H1 (cell line): ENCODE measurements at regions not wholly inside any gene's neighbourhood (a gene's known extent, or its start where the extent isn't known, plus 50 kb on each side); places are given as distances from the start of the nearest gene placed in this dataset.

Experiments
- CTCF ChIA-PET: fragments of 300-600 bp; sonication (Branson Sonifier 250); formaldehyde crosslinking; loops from one replicate; lab custom pipeline; 2021; ENCODE audit not compliant: partially characterized antibody; lab: Charles Lee
- POLR2A ChIA-PET: fragments of 300-600 bp; sonication (Branson Sonifier 250); formaldehyde crosslinking; loops from one replicate; lab custom pipeline; 2021; ENCODE audit warnings: inconsistent platforms; ENCODE audit not compliant: partially characterized antibody; lab: Charles Lee
- DNase-seq, 2 experiments: peaks; one replicate each; pipeline versions ENCODE4 v3.0.0 to v3.0.0-alpha.2; 2010 to 2022; ENCODE audit warnings: low spot score in 2 of 2, low read depth in 1 of 2, mixed read lengths in 1 of 2
- FAIRE-seq: peaks from 2 replicates; lab custom pipeline; 2011; peaks lifted over from hg19 to GRCh38; lab: Jason Lieb, UNC
- H2AFZ ChIP-seq: 2 replicates; pipeline ENCODE4 v1.8.1; 2012; ENCODE audit warnings: low read length, inconsistent platforms
- H2AK5ac ChIP-seq: 2 replicates; pipeline ENCODE4 v1.6.1; 2013; ENCODE audit warnings: low read depth, low read length
- H2BK120ac ChIP-seq: replicated peaks from 2 replicates; pipeline ENCODE3; 2013; ENCODE audit warnings: low read depth, low read length, inconsistent platforms
- H2BK12ac ChIP-seq: 2 replicates; pipeline ENCODE4 v1.6.1; 2013; ENCODE audit warnings: low read depth, low read length
- H2BK15ac ChIP-seq: 2 replicates; pipeline ENCODE4 v1.6.1; 2013; ENCODE audit warnings: low read length
- H2BK20ac ChIP-seq: 2 replicates; pipeline ENCODE4 v1.6.1; 2013; ENCODE audit warnings: low read length
- H2BK5ac ChIP-seq: 2 replicates; pipeline ENCODE4 v1.6.1; 2013; ENCODE audit warnings: low read depth, low read length
- H3K14ac ChIP-seq: 2 replicates; pipeline ENCODE4 v1.6.1; 2013; ENCODE audit warnings: inconsistent platforms; ENCODE audit not compliant: insufficient read length
- H3K18ac ChIP-seq: 2 replicates; pipeline ENCODE4 v1.6.1; 2013; ENCODE audit warnings: low read length; ENCODE audit errors: extremely low read depth
- H3K23ac ChIP-seq: 2 replicates; pipeline ENCODE4 v1.6.1; 2013; ENCODE audit warnings: inconsistent platforms; ENCODE audit not compliant: insufficient read length
- H3K23me2 ChIP-seq: 2 replicates; pipeline ENCODE4 v1.6.1; 2013; ENCODE audit warnings: low read depth, low read length
- H3K27ac ChIP-seq: 2 replicates; pipeline ENCODE4 v1.6.1; 2011; ENCODE audit warnings: low read depth, low read length, inconsistent platforms
- H3K27me3 ChIP-seq, 4 experiments: replicated peaks in 1 of 4; 1 replicate in 1 of 4; 2 replicates in 3 of 4; pipeline versions ENCODE4 v1.6.1 to v1.8.1; 2011 to 2013; ENCODE audit warnings: low read length in 3 of 4, mild to moderate bottlenecking in 3 of 4, inconsistent platforms in 2 of 4, mixed read lengths in 2 of 4, moderate library complexity in 1 of 4; ENCODE audit not compliant: control insufficient read depth in 3 of 4, insufficient read depth in 3 of 4; ENCODE audit errors: extremely low read depth in 1 of 4
- H3K36me3 ChIP-seq, 4 experiments: 2 replicates each; pipeline versions ENCODE4 v1.6.1 to v1.8.1; 2011 to 2013; ENCODE audit warnings: mild to moderate bottlenecking in 4 of 4, low read length in 3 of 4, moderate library complexity in 2 of 4, control low read depth in 1 of 4, inconsistent platforms in 1 of 4; ENCODE audit not compliant: insufficient read depth in 4 of 4, control insufficient read depth in 2 of 4
- H3K4ac ChIP-seq: replicated peaks from 2 replicates; pipeline ENCODE3; 2013; ENCODE audit warnings: low read length, low read depth, mixed read lengths, inconsistent platforms; ENCODE audit not compliant: insufficient read length
- H3K4me1 ChIP-seq, 4 experiments: replicated peaks in 1 of 4; 1 replicate in 1 of 4; 2 replicates in 3 of 4; pipeline versions ENCODE4 v1.6.1 to v1.8.1; 2011 to 2013; ENCODE audit warnings: low read length in 3 of 4, inconsistent platforms in 2 of 4, mixed read lengths in 1 of 4; ENCODE audit not compliant: insufficient read depth in 4 of 4, control insufficient read depth in 3 of 4
- H3K4me2 ChIP-seq, 2 experiments: 2 replicates each; pipeline versions ENCODE4 v1.6.1 to v1.8.1; 2011 to 2013; ENCODE audit warnings: low read depth in 2 of 2, low read length in 2 of 2, control low read depth in 1 of 2, inconsistent platforms in 1 of 2, mild to moderate bottlenecking in 1 of 2; ENCODE audit not compliant: insufficient read depth in 1 of 2
- H3K4me3 ChIP-seq, 4 experiments: fragments of 200-600, 300-600 bp in 1 of 4; sonication (generic), shearing (Covaris generic), sonication (Bioruptor Twin) in 1 of 4; 2 replicates each; pipeline versions ENCODE4 v1.5.1 to v1.8.1; 2011 to 2016; ENCODE audit warnings: low read length in 4 of 4, low read depth in 3 of 4, control low read depth in 2 of 4, inconsistent platforms in 2 of 4, mild to moderate bottlenecking in 2 of 4, mixed read lengths in 1 of 4, moderate library complexity in 1 of 4; ENCODE audit not compliant: insufficient read depth in 2 of 4; ENCODE audit errors: extremely low read depth in 1 of 4
- H3K56ac ChIP-seq: replicated peaks from 2 replicates; pipeline ENCODE3; 2013; ENCODE audit warnings: low read depth, mild to moderate bottlenecking, mixed read lengths, low read length, inconsistent platforms; ENCODE audit not compliant: insufficient read length
- H3K79me1 ChIP-seq: 2 replicates; pipeline ENCODE4 v1.6.1; 2013; ENCODE audit warnings: low read depth, low read length, control low read depth
- H3K79me2 ChIP-seq, 2 experiments: 2 replicates each; pipeline versions ENCODE4 v1.6.1 to v1.8.1; 2012 to 2013; ENCODE audit warnings: low read length in 2 of 2, mild to moderate bottlenecking in 2 of 2, inconsistent platforms in 1 of 2; ENCODE audit not compliant: insufficient read depth in 2 of 2, control insufficient read depth in 1 of 2
- H3K9ac ChIP-seq, 4 experiments: replicated peaks in 1 of 4; 1 replicate in 1 of 4; 2 replicates in 3 of 4; pipeline versions ENCODE4 v1.6.1 to v1.8.1; 2011 to 2013; ENCODE audit warnings: low read depth in 3 of 4, low read length in 3 of 4, control low read depth in 2 of 4, mild to moderate bottlenecking in 2 of 4, moderate library complexity in 2 of 4, inconsistent platforms in 1 of 4; ENCODE audit errors: extremely low read depth in 1 of 4
- H3K9me3 ChIP-seq, 2 experiments: 2 replicates each; pipeline versions ENCODE4 v1.6.1 to v1.8.1; 2012 to 2013; ENCODE audit warnings: mild to moderate bottlenecking in 2 of 2, moderate library complexity in 2 of 2, control low read depth in 1 of 2, inconsistent platforms in 1 of 2, low read depth in 1 of 2, low read length in 1 of 2, mixed read lengths in 1 of 2; ENCODE audit not compliant: insufficient read depth in 2 of 2
- H4K20me1 ChIP-seq, 2 experiments: replicated peaks in 1 of 2; 2 replicates each; pipeline versions ENCODE3 to v1.8.1; 2011 to 2013; ENCODE audit warnings: inconsistent platforms in 2 of 2, low read length in 2 of 2, mild to moderate bottlenecking in 1 of 2; ENCODE audit not compliant: insufficient read depth in 2 of 2, control insufficient read depth in 1 of 2
- H4K5ac ChIP-seq: 2 replicates; pipeline ENCODE4 v1.6.1; 2013; ENCODE audit warnings: low read length, low read depth, mixed read lengths, inconsistent platforms; ENCODE audit not compliant: insufficient read length
- H4K8ac ChIP-seq: 2 replicates; pipeline ENCODE4 v1.8.0; 2013; ENCODE audit warnings: mild to moderate bottlenecking, moderate library complexity, low read length, inconsistent platforms; ENCODE audit not compliant: insufficient read depth; ENCODE audit errors: extremely low read depth
- H4K91ac ChIP-seq: replicated peaks from 2 replicates; pipeline ENCODE3; 2013; ENCODE audit warnings: low read length, mixed read lengths, inconsistent platforms; ENCODE audit not compliant: insufficient read length
- CBX5 ChIP-seq: fragments of 300-800, 300-1000 bp; sonication (generic); IDR thresholded peaks from 2 replicates; pipeline ENCODE4 v1.7.1; 2016; ENCODE audit warnings: antibody characterized with exemption, low read length, low read depth
- JUN ChIP-seq: IDR thresholded peaks from 2 replicates; pipeline ENCODE4 v1.6.1; 2011; ENCODE audit warnings: low read depth, mild to moderate bottlenecking, improper control_type of control experiment, low read length
- SIX5 ChIP-seq: IDR thresholded peaks from 2 replicates; pipeline ENCODE4 v1.6.1; 2011; ENCODE audit warnings: mild to moderate bottlenecking, low read depth, low read length
- SP1 ChIP-seq: IDR thresholded peaks from 2 replicates; pipeline ENCODE4 v1.6.1; 2011; ENCODE audit warnings: low read depth, low read length
- SP4 ChIP-seq: IDR thresholded peaks from 2 replicates; pipeline ENCODE4 v1.6.1; 2012; ENCODE audit warnings: low read length, inconsistent platforms
- SRF ChIP-seq: IDR thresholded peaks from 2 replicates; pipeline ENCODE4 v1.6.1; 2011; ENCODE audit warnings: mild to moderate bottlenecking, low read depth, low read length, moderate library complexity
- ZNF274 ChIP-seq: IDR thresholded peaks from 2 replicates; pipeline ENCODE4 v1.7.0; 2012; ENCODE audit warnings: low read length, borderline replicate concordance; ENCODE audit errors: extremely low read depth
- WGBS, 2 experiments: shearing (Covaris generic) in 1 of 2; methylation state at CpG; one replicate each; pipeline versions ENCODE4 v1.1.6 to v1.1.7; 2013 to 2015; ENCODE audit warnings: low lambda C conversion rate in 2 of 2, mixed read lengths in 2 of 2, inconsistent platforms in 1 of 2, low coverage in 1 of 2, missing lambda C conversion rate in 1 of 2; ENCODE audit not compliant: insufficient replicate concordance in 2 of 2, insufficient coverage in 1 of 2, insufficient read length in 1 of 2; ENCODE audit errors: extremely low coverage in 1 of 2, missing lambda C conversion rate in 1 of 2; 5-methylcytosine and 5-hydroxymethylcytosine counted together
- TF ChIP-seq, protein P1 (sequence below), 3 experiments: IDR thresholded peaks; 1 replicate in 2 of 3; 2 replicates in 1 of 3; pipeline versions ENCODE4 v1.5.1 to v1.6.1; 2011; ENCODE audit warnings: low read length in 3 of 3, mild to moderate bottlenecking in 3 of 3, inconsistent platforms in 2 of 3, low read depth in 1 of 3, moderate library complexity in 1 of 3; ENCODE audit not compliant: insufficient read depth in 1 of 3; ENCODE audit errors: control extremely low read depth in 1 of 3
- TF ChIP-seq, protein P2 (sequence below): IDR thresholded peaks from 2 replicates; pipeline ENCODE4 v1.6.1; 2011; ENCODE audit warnings: low read depth, mild to moderate bottlenecking, low read length; ENCODE audit not compliant: insufficient read depth
- TF ChIP-seq, protein P3 (sequence below): IDR thresholded peaks from 2 replicates; pipeline ENCODE4 v1.6.1; 2012; ENCODE audit warnings: inconsistent platforms
- TF ChIP-seq, protein P4 (sequence below): IDR thresholded peaks from 2 replicates; pipeline ENCODE4 v1.6.1; 2012; ENCODE audit warnings: inconsistent platforms

DNA sequence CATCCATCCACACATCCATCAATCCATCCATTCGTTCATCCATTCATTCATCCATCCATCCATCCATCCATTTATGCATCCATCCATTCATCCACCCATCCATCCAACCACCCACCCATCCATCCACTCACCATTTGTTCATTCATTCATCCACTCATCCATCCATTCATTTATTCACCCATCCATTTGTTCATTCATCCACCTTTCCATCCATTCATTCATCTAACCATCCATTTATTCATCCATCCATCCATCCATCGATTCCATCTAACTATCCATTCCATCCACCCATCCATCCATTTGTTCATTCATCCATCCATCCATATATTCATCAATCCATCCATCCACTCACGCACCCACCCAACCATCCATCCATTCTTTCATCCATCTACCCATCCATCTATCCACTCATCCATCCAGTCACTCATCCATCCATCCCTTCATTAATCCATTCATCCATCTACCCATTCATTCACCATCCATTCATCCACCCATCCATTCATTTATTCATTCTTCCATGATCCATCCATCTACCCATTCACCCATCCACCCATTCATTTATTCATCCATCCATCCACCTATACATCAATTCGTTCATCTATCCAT lies 225.0 kb downstream of the TUBA3C start:
- no peaks in the 10 kb centered on the region for H3K27me3 ChIP-seq
- H3K23ac ChIP-seq: no peak overlapping the region
- H3K9me3 ChIP-seq: peaks cover 88 to 95% of the 10 kb centered on the region in 2 experiments
- 72 to 100% methylated on average over 4 of the region's 4 CpGs for WGBS, 2 experiments
- H2BK20ac ChIP-seq: no peak overlapping the region
- no peak overlapping the region for H3K4me2 ChIP-seq
- no peak overlapping the region for H2AFZ ChIP-seq
- no peak overlapping the region for H2BK120ac ChIP-seq
- no peak overlapping the region for H3K27ac ChIP-seq
- H3K14ac ChIP-seq: no peak overlapping the region
- TF ChIP-seq CBX5 (no peak), SP1 (no peak), SRF (no peak), SIX5 (no peak), JUN (no peak), SP4 (no peak), ZNF274 (no peak)
- TF ChIP-seq, protein P1, sequence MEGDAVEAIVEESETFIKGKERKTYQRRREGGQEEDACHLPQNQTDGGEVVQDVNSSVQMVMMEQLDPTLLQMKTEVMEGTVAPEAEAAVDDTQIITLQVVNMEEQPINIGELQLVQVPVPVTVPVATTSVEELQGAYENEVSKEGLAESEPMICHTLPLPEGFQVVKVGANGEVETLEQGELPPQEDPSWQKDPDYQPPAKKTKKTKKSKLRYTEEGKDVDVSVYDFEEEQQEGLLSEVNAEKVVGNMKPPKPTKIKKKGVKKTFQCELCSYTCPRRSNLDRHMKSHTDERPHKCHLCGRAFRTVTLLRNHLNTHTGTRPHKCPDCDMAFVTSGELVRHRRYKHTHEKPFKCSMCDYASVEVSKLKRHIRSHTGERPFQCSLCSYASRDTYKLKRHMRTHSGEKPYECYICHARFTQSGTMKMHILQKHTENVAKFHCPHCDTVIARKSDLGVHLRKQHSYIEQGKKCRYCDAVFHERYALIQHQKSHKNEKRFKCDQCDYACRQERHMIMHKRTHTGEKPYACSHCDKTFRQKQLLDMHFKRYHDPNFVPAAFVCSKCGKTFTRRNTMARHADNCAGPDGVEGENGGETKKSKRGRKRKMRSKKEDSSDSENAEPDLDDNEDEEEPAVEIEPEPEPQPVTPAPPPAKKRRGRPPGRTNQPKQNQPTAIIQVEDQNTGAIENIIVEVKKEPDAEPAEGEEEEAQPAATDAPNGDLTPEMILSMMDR (IDR thresholded peaks at IDR 0.05; ENCODE audit: control extremely low read depth in 1 of 3, insufficient read depth in 1 of 3, low read depth in 1 of 3, low read length in 3 of 3): no peak
- TF ChIP-seq, protein P2, sequence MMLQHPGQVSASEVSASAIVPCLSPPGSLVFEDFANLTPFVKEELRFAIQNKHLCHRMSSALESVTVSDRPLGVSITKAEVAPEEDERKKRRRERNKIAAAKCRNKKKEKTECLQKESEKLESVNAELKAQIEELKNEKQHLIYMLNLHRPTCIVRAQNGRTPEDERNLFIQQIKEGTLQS: no peak
- TF ChIP-seq, protein P3, sequence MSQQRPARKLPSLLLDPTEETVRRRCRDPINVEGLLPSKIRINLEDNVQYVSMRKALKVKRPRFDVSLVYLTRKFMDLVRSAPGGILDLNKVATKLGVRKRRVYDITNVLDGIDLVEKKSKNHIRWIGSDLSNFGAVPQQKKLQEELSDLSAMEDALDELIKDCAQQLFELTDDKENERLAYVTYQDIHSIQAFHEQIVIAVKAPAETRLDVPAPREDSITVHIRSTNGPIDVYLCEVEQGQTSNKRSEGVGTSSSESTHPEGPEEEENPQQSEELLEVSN: no peak
- TF ChIP-seq, protein P4, sequence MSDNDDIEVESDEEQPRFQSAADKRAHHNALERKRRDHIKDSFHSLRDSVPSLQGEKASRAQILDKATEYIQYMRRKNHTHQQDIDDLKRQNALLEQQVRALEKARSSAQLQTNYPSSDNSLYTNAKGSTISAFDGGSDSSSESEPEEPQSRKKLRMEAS: no peak
- H2BK15ac ChIP-seq: no peak overlapping the region
- CTCF ChIA-PET: no interaction called here
- H3K18ac ChIP-seq: no peak overlapping the region
- peak overlapping the region; percentile 53 for H3K56ac ChIP-seq
- H2BK5ac ChIP-seq: no peak overlapping the region
- H4K20me1 ChIP-seq: peaks cover 0 to 7% of the 10 kb centered on the region in 2 experiments
- H3K9ac ChIP-seq: no peak overlapping the region
- H3K4me3 ChIP-seq: no peak overlapping the region
- H3K36me3 ChIP-seq: no peaks in the 10 kb centered on the region
- no peak for FAIRE-seq
- H3K79me2 ChIP-seq: no peaks in the 10 kb centered on the region
- H3K4me1 ChIP-seq: no peaks in the 10 kb centered on the region
- H3K4ac ChIP-seq: no peak overlapping the region
- H4K5ac ChIP-seq: no peak overlapping the region
- H3K79me1 ChIP-seq: no peaks in the 10 kb centered on the region
- H4K91ac ChIP-seq: no peak overlapping the region
- no peak overlapping the region for H4K8ac ChIP-seq
- no peak for DNase-seq
- no peak overlapping the region for H2AK5ac ChIP-seq
- POLR2A ChIA-PET: no interaction called here
- no peak overlapping the region for H2BK12ac ChIP-seq
- peaks cover 13% of the 10 kb centered on the region; the same call in 1 of the 2 replicates for H3K23me2 ChIP-seq
